A673 (cell line): ENCODE measurements at regions not wholly inside any gene's neighbourhood (a gene's known extent, or its start where the extent isn't known, plus 50 kb on each side); places are given as distances from the start of the nearest gene placed in this dataset.

Experiments
- BruUV-seq: library from RNA; stranded (reverse); fragments of 400-500 nt; replicated peaks from 2 replicates; lab custom pipeline; 2021; lab: Mats Ljungman, UMichigan
- CTCF ChIA-PET: fragments of 300-600 bp; sonication (Branson Sonifier 250); formaldehyde crosslinking; loops from one replicate; lab custom pipeline; 2022; ENCODE audit warnings: antibody characterized with exemption; lab: Charles Lee
- POLR2A ChIA-PET: fragments of 300-600 bp; sonication (Branson Sonifier 250); formaldehyde crosslinking; loops from one replicate; lab custom pipeline; 2022; ENCODE audit warnings: antibody characterized with exemption; ENCODE audit not compliant: low non-redundant PET; lab: Charles Lee
- DNase-seq: peaks from one replicate; pipeline ENCODE4 v3.0.0-alpha.2; 2015; ENCODE audit warnings: low spot score
- H3K27ac ChIP-seq: fragments of 200-600 bp; sonication (generic); 2 replicates; pipeline ENCODE4 v1.5.1; 2016; ENCODE audit warnings: mixed run types, low read depth, mild to moderate bottlenecking, mixed read lengths, antibody characterized with exemption, low read length; ENCODE audit not compliant: poor library complexity, severe bottlenecking
- H3K27me3 ChIP-seq: fragments of 200-600 bp; sonication (generic); replicated peaks from 2 replicates; pipeline ENCODE4 v1.6.1; 2017; ENCODE audit warnings: mixed run types, low read depth, mild to moderate bottlenecking, mixed read lengths, antibody characterized with exemption, low read length; ENCODE audit not compliant: insufficient read depth, poor library complexity
- H3K36me3 ChIP-seq: fragments of 200-600 bp; sonication (generic); 2 replicates; pipeline ENCODE4 v1.6.1; 2016; ENCODE audit warnings: mixed run types, mild to moderate bottlenecking, mixed read lengths, antibody characterized with exemption, low read length; ENCODE audit not compliant: insufficient read depth, poor library complexity, severe bottlenecking
- H3K4me1 ChIP-seq: fragments of 200-600 bp; sonication (generic); 2 replicates; pipeline ENCODE4 v1.6.1; 2017; ENCODE audit warnings: mixed run types, mild to moderate bottlenecking, mixed read lengths, antibody characterized with exemption, low read length; ENCODE audit not compliant: insufficient read depth, poor library complexity, severe bottlenecking
- H3K4me3 ChIP-seq: fragments of 200-600 bp; sonication (generic); 2 replicates; pipeline ENCODE4 v1.5.1; 2016; ENCODE audit warnings: low read depth, mixed run types, mild to moderate bottlenecking, mixed read lengths, low read length; ENCODE audit not compliant: poor library complexity, severe bottlenecking
- H3K9me3 ChIP-seq: fragments of 200-600 bp; sonication (generic); 2 replicates; pipeline ENCODE4 v1.6.1; 2016; ENCODE audit warnings: mixed run types, low read depth, mild to moderate bottlenecking, mixed read lengths, antibody characterized with exemption, low read length; ENCODE audit not compliant: poor library complexity, severe bottlenecking
- CTCF ChIP-seq: fragments of 300-800, 200-600 bp; sonication (generic); conservative IDR thresholded peaks from 2 replicates; pipeline ENCODE4 v1.5.1; 2017; ENCODE audit warnings: low read depth, mild to moderate bottlenecking, antibody characterized with exemption, low read length, moderate library complexity, mixed read lengths
- EZH2 ChIP-seq: fragments of 200-600 bp; sonication (generic); IDR thresholded peaks from 2 replicates; pipeline ENCODE4 v1.6.1; 2017; ENCODE audit warnings: borderline replicate concordance, low read depth, mild to moderate bottlenecking, mixed read lengths, antibody characterized with exemption, low read length; ENCODE audit not compliant: poor library complexity, severe bottlenecking
- intact Hi-C: fragments of 100-400 bp; cut with micrococcal nuclease; formaldehyde crosslinking; loops from one replicate; pipeline ENCODE4 v1.10.0; 2022; ENCODE audit not compliant: unreplicated experiment

- no peaks in the 10 kb centered on the region for H3K4me1 ChIP-seq
- no TSS peak for BruUV-seq
- DNase-seq: no peak
These were observed 328.0 kb downstream of the TMEM114 start for GRCh38 chr16:8262299-8262698.

DNA sequence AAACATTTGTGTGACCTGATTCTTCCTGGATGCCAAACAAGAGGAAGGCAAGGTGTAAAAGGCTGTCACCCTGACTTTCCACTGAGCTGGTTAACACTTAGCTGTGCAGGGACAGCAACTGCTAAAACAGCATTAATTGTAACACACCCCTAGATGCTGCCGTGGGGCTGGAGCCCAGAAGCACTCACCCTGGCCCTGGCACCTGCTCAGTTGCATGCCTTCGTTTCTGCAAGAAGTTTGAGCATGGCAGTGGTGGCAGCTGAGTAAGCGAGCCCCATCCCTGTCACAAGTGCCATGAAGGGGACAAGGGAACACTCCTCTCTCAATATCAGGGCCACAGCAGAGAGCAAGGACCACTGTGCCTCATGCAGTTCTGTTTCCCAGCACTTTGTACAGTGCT is 330.2 kb downstream of the TMEM114 start:
- Histone ChIP-seq H3K4me3 (no peak overlapping the region), H3K27me3 (no peaks in the 10 kb centered on the region), H3K36me3 (no peaks in the 10 kb centered on the region), H3K27ac (no peak overlapping the region), H3K4me1 (no peaks in the 10 kb centered on the region), H3K9me3 (no peaks in the 10 kb centered on the region)
- ChIA-PET POLR2A (no interaction called here), CTCF (no interaction called here)
- DNase-seq: no peak
- no TSS peak for BruUV-seq
- intact Hi-C loops: no loop called here
- TF ChIP-seq CTCF: no peak
- no peak for TF ChIP-seq EZH2

More at GRCh38 chr16:8262299-8262698, 328.0 kb downstream of the TMEM114 start:
- H3K36me3 ChIP-seq: no peaks in the 10 kb centered on the region
- ChIA-PET CTCF (no interaction called here), POLR2A (no interaction called here)
- no peaks in the 10 kb centered on the region for H3K9me3 ChIP-seq
- no peak overlapping the region for H3K27ac ChIP-seq
- intact Hi-C loops: no loop called here
- no peaks in the 10 kb centered on the region for H3K27me3 ChIP-seq
- no peak overlapping the region for H3K4me3 ChIP-seq
- no peak for TF ChIP-seq EZH2
- no peak for TF ChIP-seq CTCF

GRCh38 chr16:8258523-8258922 is 331.8 kb downstream of the TMEM114 start:
- intact Hi-C loops: no loop called here
- Histone ChIP-seq H3K27me3 (no peaks in the 10 kb centered on the region), H3K27ac (no peak overlapping the region), H3K4me3 (no peak overlapping the region), H3K4me1 (no peaks in the 10 kb centered on the region), H3K9me3 (no peaks in the 10 kb centered on the region), H3K36me3 (no peaks in the 10 kb centered on the region)
- ChIA-PET POLR2A (no interaction called here), CTCF (no interaction called here)
- no peak for DNase-seq
- TF ChIP-seq CTCF (no peak), EZH2 (no peak)
- no TSS peak for BruUV-seq
